ENCODE measurements at regions not wholly inside any gene's neighbourhood (a gene's known extent, or its start where the extent isn't known, plus 50 kb on each side); places are given as distances from the start of the nearest gene placed in this dataset.

DNA sequence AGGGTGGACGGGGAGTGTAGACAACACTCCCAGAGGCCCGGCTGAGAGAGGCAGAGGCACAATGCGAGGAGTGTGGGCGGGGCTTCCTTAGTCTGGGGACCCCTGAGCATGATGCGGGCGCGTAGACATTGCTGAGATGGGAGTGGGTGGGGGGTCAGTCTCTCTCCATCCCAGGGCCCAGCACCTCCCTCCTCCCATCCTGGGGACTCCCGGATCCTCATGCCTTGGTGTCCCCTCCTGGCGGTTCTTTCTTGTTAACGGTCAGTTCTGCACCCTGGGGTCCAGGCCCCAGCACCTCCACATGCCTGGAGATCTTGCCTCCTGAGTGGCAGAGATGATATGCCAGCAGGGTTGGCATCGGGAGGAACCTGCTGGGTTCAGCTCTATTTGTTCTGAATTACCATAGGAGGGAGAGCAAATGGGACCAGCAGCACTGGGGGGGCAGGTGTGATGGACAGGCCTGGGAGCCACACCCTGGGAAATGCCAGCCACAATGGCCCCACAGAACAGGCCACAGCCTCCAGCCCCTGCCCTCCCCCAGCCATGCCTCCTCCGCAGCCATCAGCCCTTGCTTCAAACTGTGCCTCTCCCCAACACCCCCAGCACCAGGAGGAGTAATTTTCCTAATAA, 55.7 kb downstream of the RTL6 start:
- Histone ChIP-seq H3K27me3 (no peaks in the 10 kb centered on the region), H3K27ac (no peak overlapping the region), H3K9me3 (no peaks in the 10 kb centered on the region), H3K4me3 (no peak overlapping the region), H3K4me1 (no peaks in the 10 kb centered on the region), H3K36me3 (no peaks in the 10 kb centered on the region)
- TF ChIP-seq, protein P1, sequence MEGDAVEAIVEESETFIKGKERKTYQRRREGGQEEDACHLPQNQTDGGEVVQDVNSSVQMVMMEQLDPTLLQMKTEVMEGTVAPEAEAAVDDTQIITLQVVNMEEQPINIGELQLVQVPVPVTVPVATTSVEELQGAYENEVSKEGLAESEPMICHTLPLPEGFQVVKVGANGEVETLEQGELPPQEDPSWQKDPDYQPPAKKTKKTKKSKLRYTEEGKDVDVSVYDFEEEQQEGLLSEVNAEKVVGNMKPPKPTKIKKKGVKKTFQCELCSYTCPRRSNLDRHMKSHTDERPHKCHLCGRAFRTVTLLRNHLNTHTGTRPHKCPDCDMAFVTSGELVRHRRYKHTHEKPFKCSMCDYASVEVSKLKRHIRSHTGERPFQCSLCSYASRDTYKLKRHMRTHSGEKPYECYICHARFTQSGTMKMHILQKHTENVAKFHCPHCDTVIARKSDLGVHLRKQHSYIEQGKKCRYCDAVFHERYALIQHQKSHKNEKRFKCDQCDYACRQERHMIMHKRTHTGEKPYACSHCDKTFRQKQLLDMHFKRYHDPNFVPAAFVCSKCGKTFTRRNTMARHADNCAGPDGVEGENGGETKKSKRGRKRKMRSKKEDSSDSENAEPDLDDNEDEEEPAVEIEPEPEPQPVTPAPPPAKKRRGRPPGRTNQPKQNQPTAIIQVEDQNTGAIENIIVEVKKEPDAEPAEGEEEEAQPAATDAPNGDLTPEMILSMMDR (IDR thresholded peaks at IDR 0.05) = no peak
- TF ChIP-seq POLR2AphosphoS5 (IDR thresholded peaks at IDR 0.05) = no peak
- no peak for TF ChIP-seq EP300 (IDR thresholded peaks at IDR 0.05)
- no peak for TF ChIP-seq POLR2A (IDR thresholded peaks at IDR 0.05)
- 45 to 100% methylated on average over 1 to 6 of the region's 12 CpGs for WGBS, 2 donors (ENCODE audit: low coverage in 1 of 2)
- ATAC-seq = no peak

DNA sequence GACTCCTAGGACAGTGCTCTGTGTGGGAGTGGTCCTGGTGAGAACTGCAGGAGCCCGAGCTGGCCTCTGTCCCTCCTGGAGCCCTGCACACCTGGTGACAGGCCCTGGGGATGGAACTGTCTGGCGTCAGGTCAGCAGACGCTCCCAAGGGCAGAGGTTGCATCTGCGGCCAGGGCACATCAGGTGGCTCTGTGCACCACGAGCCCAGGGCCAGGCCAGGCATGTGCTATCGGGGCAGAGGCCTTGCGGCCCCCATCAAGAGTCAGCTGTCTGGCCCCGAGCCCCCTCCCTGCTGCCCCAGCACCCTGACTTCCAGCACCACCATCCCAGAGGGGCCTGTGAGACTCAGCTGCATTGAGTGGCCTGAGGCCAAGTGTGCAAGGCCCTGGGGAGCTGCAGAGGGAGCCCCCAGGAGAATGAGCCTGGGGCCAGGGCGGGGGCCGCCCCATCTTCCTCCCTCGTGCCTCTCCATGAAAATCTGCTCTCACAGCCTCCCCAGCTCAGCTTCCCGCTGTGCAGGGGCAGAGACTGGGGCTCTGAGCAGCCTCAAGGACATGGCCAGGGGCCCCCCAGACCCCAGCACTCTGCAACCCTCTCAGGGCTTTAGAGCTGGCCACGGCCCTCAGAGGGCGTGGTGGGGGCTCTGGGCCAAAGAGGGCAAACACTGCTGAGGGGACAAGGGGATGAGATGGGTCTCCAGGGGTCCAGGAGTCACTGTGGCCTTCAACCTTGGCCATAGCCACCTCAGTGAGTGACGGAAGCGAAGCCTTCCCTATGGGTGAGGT, 56.4 kb downstream of the RTL6 start:
- H3K27me3 ChIP-seq = no peaks in the 10 kb centered on the region
- no peak for ATAC-seq
- TF ChIP-seq POLR2AphosphoS5 (IDR thresholded peaks at IDR 0.05) = no peak
- TF ChIP-seq POLR2A (IDR thresholded peaks at IDR 0.05) = no peak
- TF ChIP-seq, protein P1 (IDR thresholded peaks at IDR 0.05) = no peak
- no peak for TF ChIP-seq EP300 (IDR thresholded peaks at IDR 0.05)
- no peaks in the 10 kb centered on the region for H3K4me1 ChIP-seq
- H3K27ac ChIP-seq = no peak overlapping the region
- H3K4me3 ChIP-seq = no peak overlapping the region
- H3K36me3 ChIP-seq = no peaks in the 10 kb centered on the region
- no peaks in the 10 kb centered on the region for H3K9me3 ChIP-seq
- WGBS, 2 donors (ENCODE audit: low coverage in 1 of 2) = 42% methylated on average over 2 of the region's 16 CpGs; no CpG with 5 or more reads in 1 of the 2 donors

DNA sequence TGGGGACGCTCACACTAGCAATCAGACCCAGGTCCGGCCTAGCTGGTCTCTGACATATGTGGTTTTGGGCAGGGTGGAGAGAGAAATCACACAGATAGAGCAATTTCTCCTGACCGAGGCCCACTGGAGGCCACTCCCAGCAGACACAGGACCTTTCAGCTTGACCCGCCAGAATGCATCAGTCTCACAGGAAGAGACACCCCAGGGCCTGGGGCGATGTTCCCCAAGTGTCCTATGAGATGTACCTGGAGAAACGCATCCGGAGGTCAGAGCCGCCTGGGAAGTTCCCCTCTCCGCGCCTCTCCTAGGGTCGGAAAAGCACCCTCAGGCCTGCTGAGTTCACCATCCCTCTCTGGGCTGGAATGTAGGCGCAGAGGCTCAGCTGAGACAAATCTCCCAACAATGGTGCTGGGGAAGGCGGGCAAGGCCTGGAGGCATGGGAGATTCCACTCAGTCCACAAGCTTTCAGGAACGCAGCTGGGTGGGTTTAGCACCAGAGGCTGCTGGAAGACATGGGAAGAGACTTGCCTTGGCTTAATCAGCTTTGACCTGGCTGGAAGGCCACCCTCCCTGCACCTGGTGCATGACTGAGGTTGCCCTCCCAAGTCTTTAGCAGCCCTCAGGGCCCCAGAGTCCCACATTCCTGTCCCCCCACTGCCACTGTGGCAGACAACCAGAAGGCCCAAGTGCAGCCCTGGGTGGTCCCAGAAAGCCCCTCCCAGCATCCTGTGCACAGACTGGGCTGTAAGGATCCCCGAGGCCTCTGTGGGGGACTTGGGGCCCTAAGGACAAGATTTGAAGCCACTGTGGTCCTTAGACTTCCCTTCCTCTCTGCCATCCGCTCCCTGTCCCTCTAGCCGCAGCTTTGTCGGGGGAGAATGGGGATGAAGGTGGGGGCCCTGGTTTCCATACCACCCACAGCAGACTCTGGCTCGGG, 57.5 kb downstream of the RTL6 start:
- TF ChIP-seq EP300 (IDR thresholded peaks at IDR 0.05) = no peak
- no peak for TF ChIP-seq POLR2AphosphoS5 (IDR thresholded peaks at IDR 0.05)
- TF ChIP-seq, protein P1 (IDR thresholded peaks at IDR 0.05) = no peak
- TF ChIP-seq POLR2A (IDR thresholded peaks at IDR 0.05) = no peak
- WGBS, 2 donors (ENCODE audit: low coverage in 1 of 2) = no CpG with 5 or more reads among the region's 19 CpGs
- Histone ChIP-seq H3K27me3 (no peaks in the 10 kb centered on the region), H3K27ac (no peak overlapping the region), H3K4me1 (no peaks in the 10 kb centered on the region), H3K4me3 (no peak overlapping the region), H3K9me3 (no peaks in the 10 kb centered on the region), H3K36me3 (no peaks in the 10 kb centered on the region)
- no peak for ATAC-seq

DNA sequence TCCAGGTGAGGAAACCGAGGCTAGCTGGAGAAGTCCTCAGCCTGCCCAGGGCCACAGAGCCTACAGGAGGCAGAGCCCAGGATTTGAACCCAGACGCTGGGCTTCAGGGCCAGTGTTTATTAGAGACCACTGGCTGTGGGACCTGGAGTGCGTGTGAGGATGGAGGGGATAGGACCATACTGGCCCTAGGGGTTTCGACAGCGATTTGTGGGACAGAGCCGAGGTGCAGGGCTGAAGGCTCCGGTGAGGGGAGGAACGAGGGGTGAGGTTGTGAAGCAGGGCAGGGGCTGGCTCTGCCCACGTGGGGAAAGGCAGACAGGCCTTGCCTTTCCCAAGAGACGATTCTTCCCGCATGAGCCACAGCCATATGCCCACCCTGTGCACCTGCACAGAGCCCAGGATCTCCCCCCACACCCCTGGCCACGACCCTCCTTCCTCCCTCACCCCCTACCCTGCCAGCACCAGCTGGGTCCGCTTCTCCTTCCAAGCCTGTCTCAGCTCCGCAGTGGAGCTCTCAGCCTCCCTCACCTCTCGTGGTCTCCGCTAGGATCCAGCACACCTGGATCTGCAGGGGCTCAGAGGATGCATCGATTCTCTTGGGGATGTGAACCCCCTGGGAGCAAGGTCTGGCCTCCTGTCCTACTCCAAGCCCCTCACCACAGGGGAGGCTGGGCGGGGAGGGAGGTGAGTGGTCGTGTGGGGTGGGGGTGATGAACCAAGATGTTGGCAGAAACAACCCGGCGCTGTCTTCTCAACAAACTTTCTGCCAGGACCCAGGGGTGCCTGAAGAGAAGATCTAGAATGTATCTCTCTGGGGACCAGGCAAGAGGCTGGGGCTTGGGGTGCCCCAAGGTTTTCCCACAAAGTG, 58.4 kb downstream of the RTL6 start:
- no peaks in the 10 kb centered on the region for H3K4me1 ChIP-seq
- no peaks in the 10 kb centered on the region for H3K9me3 ChIP-seq
- H3K27me3 ChIP-seq = no peaks in the 10 kb centered on the region
- WGBS, 2 donors (ENCODE audit: low coverage in 1 of 2) = 80 to 88% methylated on average over 2 to 5 of the region's 21 CpGs
- no peak overlapping the region for H3K4me3 ChIP-seq
- ATAC-seq = no peak
- H3K27ac ChIP-seq = no peak overlapping the region
- no peaks in the 10 kb centered on the region for H3K36me3 ChIP-seq
- TF ChIP-seq EP300 (IDR thresholded peaks at IDR 0.05) (no peak), POLR2AphosphoS5 (IDR thresholded peaks at IDR 0.05) (no peak), POLR2A (IDR thresholded peaks at IDR 0.05) (no peak)

All from gastroesophageal sphincter (tissue), 4 donors.